H1 (cell line): ENCODE measurements at regions not wholly inside any gene's neighbourhood (a gene's known extent, or its start where the extent isn't known, plus 50 kb on each side); places are given as distances from the start of the nearest gene placed in this dataset.

ENCODE experiments used
- CTCF ChIA-PET: fragments of 300-600 bp; sonication (Branson Sonifier 250); formaldehyde crosslinking; loops from one replicate; lab custom pipeline; 2021; ENCODE audit not compliant: partially characterized antibody; lab: Charles Lee
- POLR2A ChIA-PET: fragments of 300-600 bp; sonication (Branson Sonifier 250); formaldehyde crosslinking; loops from one replicate; lab custom pipeline; 2021; ENCODE audit warnings: inconsistent platforms; ENCODE audit not compliant: partially characterized antibody; lab: Charles Lee
- DNase-seq, 2 experiments: peaks; one replicate each; pipeline versions ENCODE4 v3.0.0 to v3.0.0-alpha.2; 2010 to 2022; ENCODE audit warnings: low spot score in 2 of 2, low read depth in 1 of 2, mixed read lengths in 1 of 2
- FAIRE-seq: peaks from 2 replicates; lab custom pipeline; 2011; peaks lifted over from hg19 to GRCh38; lab: Jason Lieb, UNC
- H2AFZ ChIP-seq: 2 replicates; pipeline ENCODE4 v1.8.1; 2012; ENCODE audit warnings: low read length, inconsistent platforms
- H2AK5ac ChIP-seq: 2 replicates; pipeline ENCODE4 v1.6.1; 2013; ENCODE audit warnings: low read depth, low read length
- H2BK120ac ChIP-seq: replicated peaks from 2 replicates; pipeline ENCODE3; 2013; ENCODE audit warnings: low read depth, low read length, inconsistent platforms
- H2BK12ac ChIP-seq: 2 replicates; pipeline ENCODE4 v1.6.1; 2013; ENCODE audit warnings: low read depth, low read length
- H2BK15ac ChIP-seq: 2 replicates; pipeline ENCODE4 v1.6.1; 2013; ENCODE audit warnings: low read length
- H2BK20ac ChIP-seq: 2 replicates; pipeline ENCODE4 v1.6.1; 2013; ENCODE audit warnings: low read length
- H2BK5ac ChIP-seq: 2 replicates; pipeline ENCODE4 v1.6.1; 2013; ENCODE audit warnings: low read depth, low read length
- H3K14ac ChIP-seq: 2 replicates; pipeline ENCODE4 v1.6.1; 2013; ENCODE audit warnings: inconsistent platforms; ENCODE audit not compliant: insufficient read length
- H3K18ac ChIP-seq: 2 replicates; pipeline ENCODE4 v1.6.1; 2013; ENCODE audit warnings: low read length; ENCODE audit errors: extremely low read depth
- H3K23ac ChIP-seq: 2 replicates; pipeline ENCODE4 v1.6.1; 2013; ENCODE audit warnings: inconsistent platforms; ENCODE audit not compliant: insufficient read length
- H3K23me2 ChIP-seq: 2 replicates; pipeline ENCODE4 v1.6.1; 2013; ENCODE audit warnings: low read depth, low read length
- H3K27ac ChIP-seq: 2 replicates; pipeline ENCODE4 v1.6.1; 2011; ENCODE audit warnings: low read depth, low read length, inconsistent platforms
- H3K27me3 ChIP-seq, 4 experiments: replicated peaks in 1 of 4; 1 replicate in 1 of 4; 2 replicates in 3 of 4; pipeline versions ENCODE4 v1.6.1 to v1.8.1; 2011 to 2013; ENCODE audit warnings: low read length in 3 of 4, mild to moderate bottlenecking in 3 of 4, inconsistent platforms in 2 of 4, mixed read lengths in 2 of 4, moderate library complexity in 1 of 4; ENCODE audit not compliant: control insufficient read depth in 3 of 4, insufficient read depth in 3 of 4; ENCODE audit errors: extremely low read depth in 1 of 4
- H3K36me3 ChIP-seq, 4 experiments: 2 replicates each; pipeline versions ENCODE4 v1.6.1 to v1.8.1; 2011 to 2013; ENCODE audit warnings: mild to moderate bottlenecking in 4 of 4, low read length in 3 of 4, moderate library complexity in 2 of 4, control low read depth in 1 of 4, inconsistent platforms in 1 of 4; ENCODE audit not compliant: insufficient read depth in 4 of 4, control insufficient read depth in 2 of 4
- H3K4ac ChIP-seq: replicated peaks from 2 replicates; pipeline ENCODE3; 2013; ENCODE audit warnings: low read length, low read depth, mixed read lengths, inconsistent platforms; ENCODE audit not compliant: insufficient read length
- H3K4me1 ChIP-seq, 4 experiments: replicated peaks in 1 of 4; 1 replicate in 1 of 4; 2 replicates in 3 of 4; pipeline versions ENCODE4 v1.6.1 to v1.8.1; 2011 to 2013; ENCODE audit warnings: low read length in 3 of 4, inconsistent platforms in 2 of 4, mixed read lengths in 1 of 4; ENCODE audit not compliant: insufficient read depth in 4 of 4, control insufficient read depth in 3 of 4
- H3K4me2 ChIP-seq, 2 experiments: 2 replicates each; pipeline versions ENCODE4 v1.6.1 to v1.8.1; 2011 to 2013; ENCODE audit warnings: low read depth in 2 of 2, low read length in 2 of 2, control low read depth in 1 of 2, inconsistent platforms in 1 of 2, mild to moderate bottlenecking in 1 of 2; ENCODE audit not compliant: insufficient read depth in 1 of 2
- H3K4me3 ChIP-seq, 4 experiments: fragments of 200-600, 300-600 bp in 1 of 4; sonication (generic), shearing (Covaris generic), sonication (Bioruptor Twin) in 1 of 4; 2 replicates each; pipeline versions ENCODE4 v1.5.1 to v1.8.1; 2011 to 2016; ENCODE audit warnings: low read length in 4 of 4, low read depth in 3 of 4, control low read depth in 2 of 4, inconsistent platforms in 2 of 4, mild to moderate bottlenecking in 2 of 4, mixed read lengths in 1 of 4, moderate library complexity in 1 of 4; ENCODE audit not compliant: insufficient read depth in 2 of 4; ENCODE audit errors: extremely low read depth in 1 of 4
- H3K56ac ChIP-seq: replicated peaks from 2 replicates; pipeline ENCODE3; 2013; ENCODE audit warnings: low read depth, mild to moderate bottlenecking, mixed read lengths, low read length, inconsistent platforms; ENCODE audit not compliant: insufficient read length
- H3K79me1 ChIP-seq: 2 replicates; pipeline ENCODE4 v1.6.1; 2013; ENCODE audit warnings: low read depth, low read length, control low read depth
- H3K79me2 ChIP-seq, 2 experiments: 2 replicates each; pipeline versions ENCODE4 v1.6.1 to v1.8.1; 2012 to 2013; ENCODE audit warnings: low read length in 2 of 2, mild to moderate bottlenecking in 2 of 2, inconsistent platforms in 1 of 2; ENCODE audit not compliant: insufficient read depth in 2 of 2, control insufficient read depth in 1 of 2
- H3K9ac ChIP-seq, 4 experiments: replicated peaks in 1 of 4; 1 replicate in 1 of 4; 2 replicates in 3 of 4; pipeline versions ENCODE4 v1.6.1 to v1.8.1; 2011 to 2013; ENCODE audit warnings: low read depth in 3 of 4, low read length in 3 of 4, control low read depth in 2 of 4, mild to moderate bottlenecking in 2 of 4, moderate library complexity in 2 of 4, inconsistent platforms in 1 of 4; ENCODE audit errors: extremely low read depth in 1 of 4
- H3K9me3 ChIP-seq, 2 experiments: 2 replicates each; pipeline versions ENCODE4 v1.6.1 to v1.8.1; 2012 to 2013; ENCODE audit warnings: mild to moderate bottlenecking in 2 of 2, moderate library complexity in 2 of 2, control low read depth in 1 of 2, inconsistent platforms in 1 of 2, low read depth in 1 of 2, low read length in 1 of 2, mixed read lengths in 1 of 2; ENCODE audit not compliant: insufficient read depth in 2 of 2
- H4K20me1 ChIP-seq, 2 experiments: replicated peaks in 1 of 2; 2 replicates each; pipeline versions ENCODE3 to v1.8.1; 2011 to 2013; ENCODE audit warnings: inconsistent platforms in 2 of 2, low read length in 2 of 2, mild to moderate bottlenecking in 1 of 2; ENCODE audit not compliant: insufficient read depth in 2 of 2, control insufficient read depth in 1 of 2
- H4K5ac ChIP-seq: 2 replicates; pipeline ENCODE4 v1.6.1; 2013; ENCODE audit warnings: low read length, low read depth, mixed read lengths, inconsistent platforms; ENCODE audit not compliant: insufficient read length
- H4K8ac ChIP-seq: 2 replicates; pipeline ENCODE4 v1.8.0; 2013; ENCODE audit warnings: mild to moderate bottlenecking, moderate library complexity, low read length, inconsistent platforms; ENCODE audit not compliant: insufficient read depth; ENCODE audit errors: extremely low read depth
- H4K91ac ChIP-seq: replicated peaks from 2 replicates; pipeline ENCODE3; 2013; ENCODE audit warnings: low read length, mixed read lengths, inconsistent platforms; ENCODE audit not compliant: insufficient read length
- BCL11A ChIP-seq, 2 experiments: IDR thresholded peaks; one replicate each; pipeline ENCODE4 v1.6.1; 2011; ENCODE audit warnings: low read depth in 2 of 2, low read length in 2 of 2, mild to moderate bottlenecking in 2 of 2
- BRCA1 ChIP-seq: IDR thresholded peaks from 2 replicates; pipeline ENCODE4 v1.6.1; 2012; ENCODE audit warnings: low read depth, low read length, improper control_type of control experiment
- CBX5 ChIP-seq: fragments of 300-800, 300-1000 bp; sonication (generic); IDR thresholded peaks from 2 replicates; pipeline ENCODE4 v1.7.1; 2016; ENCODE audit warnings: antibody characterized with exemption, low read length, low read depth
- CEBPB ChIP-seq: IDR thresholded peaks from 2 replicates; pipeline ENCODE4 v1.6.1; 2012; ENCODE audit warnings: low read depth, low read length
- CTBP2 ChIP-seq: IDR thresholded peaks from 2 replicates; pipeline ENCODE4 v1.7.0; 2011; ENCODE audit warnings: borderline replicate concordance, mild to moderate bottlenecking, moderate library complexity, mixed read lengths, low read length; ENCODE audit not compliant: insufficient read depth, insufficient read length
- E2F6 ChIP-seq: IDR thresholded peaks from 2 replicates; pipeline ENCODE4 v1.6.1; 2012; ENCODE audit warnings: inconsistent platforms
- GABPA ChIP-seq: IDR thresholded peaks from 2 replicates; pipeline ENCODE4 v1.6.1; 2011; ENCODE audit warnings: mild to moderate bottlenecking, low read length, moderate library complexity, borderline replicate concordance; ENCODE audit not compliant: insufficient read depth
- GTF2F1 ChIP-seq: IDR thresholded peaks from 2 replicates; pipeline ENCODE4 v1.6.1; 2012; ENCODE audit warnings: low read depth, low read length, improper control_type of control experiment, borderline replicate concordance
- HDAC2 ChIP-seq, 2 experiments: fragments of 300-600 bp in 1 of 2; sonication (generic) in 1 of 2; IDR thresholded peaks; 2 replicates each; pipeline ENCODE4 v1.6.1; 2011 to 2012; ENCODE audit warnings: low read depth in 2 of 2, low read length in 2 of 2, mild to moderate bottlenecking in 2 of 2, moderate library complexity in 2 of 2, borderline replicate concordance in 1 of 2, inconsistent platforms in 1 of 2
- HDAC6 ChIP-seq: IDR thresholded peaks from one replicate; pipeline ENCODE4 v1.7.1; 2012; ENCODE audit warnings: low read depth, mild to moderate bottlenecking, inconsistent platforms, low read length, moderate library complexity
- JUND ChIP-seq: IDR thresholded peaks from 2 replicates; pipeline ENCODE4 v1.6.1; 2011; ENCODE audit warnings: mild to moderate bottlenecking, improper control_type of control experiment, low read length
- RBBP5 ChIP-seq: IDR thresholded peaks from 2 replicates; pipeline ENCODE4 v1.7.1; 2012; ENCODE audit warnings: low read depth, mild to moderate bottlenecking, inconsistent platforms, low read length, moderate library complexity, borderline replicate concordance
- TCF12 ChIP-seq: IDR thresholded peaks from 2 replicates; pipeline ENCODE4 v1.6.1; 2011; ENCODE audit warnings: low read depth, mild to moderate bottlenecking, low read length
- WGBS, 2 experiments: shearing (Covaris generic) in 1 of 2; methylation state at CpG; one replicate each; pipeline versions ENCODE4 v1.1.6 to v1.1.7; 2013 to 2015; ENCODE audit warnings: low lambda C conversion rate in 2 of 2, mixed read lengths in 2 of 2, inconsistent platforms in 1 of 2, low coverage in 1 of 2, missing lambda C conversion rate in 1 of 2; ENCODE audit not compliant: insufficient replicate concordance in 2 of 2, insufficient coverage in 1 of 2, insufficient read length in 1 of 2; ENCODE audit errors: extremely low coverage in 1 of 2, missing lambda C conversion rate in 1 of 2; 5-methylcytosine and 5-hydroxymethylcytosine counted together

GRCh38 chr21:39072468-39072867 lies 110.8 kb downstream of the PSMG1 start:
- 82% methylated on average over 2 of the region's 2 CpGs; no CpG with 5 or more reads in 1 of the 2 experiments for WGBS, 2 experiments
- Histone ChIP-seq H3K9me3 (peaks cover 6 to 11% of the 10 kb centered on the region in 2 experiments; a peak in 3 of 4 replicates), H3K14ac (no peak overlapping the region), H3K79me1 (no peaks in the 10 kb centered on the region), H2BK5ac (no peak overlapping the region), H3K4me1 (no peaks in the 10 kb centered on the region), H3K56ac (no peak overlapping the region), H4K5ac (no peak overlapping the region), H3K18ac (no peak overlapping the region), H3K23ac (no peak overlapping the region), H2AFZ (no peak overlapping the region), H2BK120ac (no peak overlapping the region), H3K36me3 (peaks cover 0 to 2% (median 0%) of the 10 kb centered on the region in 4 experiments; a peak in 1 of 8 replicates), H3K4me3 (no peak overlapping the region), H3K79me2 (no peaks in the 10 kb centered on the region), H4K8ac (no peak overlapping the region), H3K4ac (no peak overlapping the region), H3K23me2 (0 out of 2 replicates have a peak, but pooled peaks cover 2% of the 10 kb centered on the region), H3K27ac (no peak overlapping the region), H3K9ac (no peak overlapping the region), H2BK20ac (no peak overlapping the region), H3K4me2 (no peak overlapping the region), H2AK5ac (no peak overlapping the region), H2BK15ac (no peak overlapping the region), H3K27me3 (peaks cover 0 to 5% (median 0%) of the 10 kb centered on the region in 4 experiments; a peak in 4 of 7 replicates), H4K20me1 (no peaks in the 10 kb centered on the region), H2BK12ac (no peak overlapping the region), H4K91ac (no peak overlapping the region)
- no peak for TF ChIP-seq HDAC2 (IDR thresholded peaks at IDR 0.05; ENCODE audit: borderline replicate concordance in 1 of 2, low read depth in 2 of 2, low read length in 2 of 2)
- no peak for TF ChIP-seq GTF2F1
- no peak for TF ChIP-seq BRCA1
- TF ChIP-seq JUND = no peak
- no peak for TF ChIP-seq E2F6
- TF ChIP-seq RBBP5 = no peak
- TF ChIP-seq HDAC6 = no peak
- TF ChIP-seq TCF12 = no peak
- no peak for TF ChIP-seq CTBP2
- no peak for TF ChIP-seq GABPA
- no peak for TF ChIP-seq CEBPB
- TF ChIP-seq CBX5 = no peak
- TF ChIP-seq BCL11A (IDR thresholded peaks at IDR 0.05; ENCODE audit: low read depth in 2 of 2, low read length in 2 of 2) = no peak
- no peak for DNase-seq
- ChIA-PET POLR2A (no interaction called here), CTCF (interaction anchor here (0.6 kb wide), 1 partner anchor 107 kb away, joined by 3 read pairs; no protein-coding TSS in a partner anchor)
- FAIRE-seq = no peak
